WTC11 (cell line): ENCODE measurements at regions not wholly inside any gene's neighbourhood (a gene's known extent, or its start where the extent isn't known, plus 50 kb on each side); places are given as distances from the start of the nearest gene placed in this dataset.

Experiments
- ATAC-seq: fragments of 200-7000 bp; cut with Tn5 transposase; 2 replicates; pipeline ENCODE4 v1.10.0; 2021; ENCODE audit warnings: mild to moderate bottlenecking, moderate library complexity
- CTCF ChIA-PET: fragments of 300-600 bp; sonication (Branson Sonifier 250); formaldehyde crosslinking; loops from one replicate; lab custom pipeline; 2021; ENCODE audit warnings: antibody characterized with exemption; lab: Charles Lee
- POLR2A ChIA-PET: fragments of 350-600 bp; sonication (Branson Sonifier 250); formaldehyde crosslinking; loops from one replicate; lab custom pipeline; 2021; ENCODE audit warnings: antibody characterized with exemption; lab: Charles Lee
- DNase-seq: peaks from one replicate; pipeline ENCODE4 v3.0.0; 2021; ENCODE audit warnings: low spot score
- H3K27ac Mint-ChIP-seq: 2 replicates; pipeline ENCODE4 v1.8.0; 2021; ENCODE audit warnings: mixed read lengths
- H3K27me3 Mint-ChIP-seq: 2 replicates; pipeline ENCODE4 v1.8.0; 2021; ENCODE audit warnings: low read depth, mild to moderate bottlenecking, moderate library complexity, mixed read lengths
- H3K36me3 Mint-ChIP-seq: 2 replicates; pipeline ENCODE4 v1.8.0; 2021; ENCODE audit warnings: mixed read lengths
- H3K4me1 Mint-ChIP-seq: 2 replicates; pipeline ENCODE4 v1.8.0; 2022; ENCODE audit warnings: mixed read lengths
- H3K4me3 Mint-ChIP-seq: 2 replicates; pipeline ENCODE4 v1.8.0; 2021; ENCODE audit warnings: mild to moderate bottlenecking, moderate library complexity, mixed read lengths
- H3K9me3 Mint-ChIP-seq: 2 replicates; pipeline ENCODE4 v1.8.0; 2021; ENCODE audit warnings: mixed read lengths
- ATF3 ChIP-seq: sonication (generic); formaldehyde crosslinking; conservative IDR thresholded peaks from 2 replicates; pipeline ENCODE4 v1.8.1; 2022; ENCODE audit warnings: mild to moderate bottlenecking, missing genetic modification reagents
- CBFB ChIP-seq: sonication (generic); formaldehyde crosslinking; IDR thresholded peaks from 2 replicates; pipeline ENCODE4 v1.8.1; 2022; ENCODE audit warnings: mild to moderate bottlenecking, low read depth, missing genetic modification reagents
- CREB1 ChIP-seq: sonication (generic); formaldehyde crosslinking; IDR thresholded peaks from 2 replicates; pipeline ENCODE4 v1.8.0; 2023; ENCODE audit warnings: mild to moderate bottlenecking, missing genetic modification reagents
- E2F1 ChIP-seq: sonication (generic); formaldehyde crosslinking; IDR thresholded peaks from 2 replicates; pipeline ENCODE4 v1.8.0; 2022; ENCODE audit warnings: mild to moderate bottlenecking, missing genetic modification reagents
- E2F5 ChIP-seq: sonication (generic); formaldehyde crosslinking; IDR thresholded peaks from 2 replicates; pipeline ENCODE4 v1.8.1; 2022; ENCODE audit warnings: mild to moderate bottlenecking, moderate library complexity, missing genetic modification reagents
- ERG ChIP-seq: fragments of 250-450 bp; sonication (Bioruptor Pico); IDR thresholded peaks from 2 replicates; pipeline ENCODE4 v1.8.0; 2021; ENCODE audit warnings: mild to moderate bottlenecking
- ESRRA ChIP-seq: sonication (generic); formaldehyde crosslinking; IDR thresholded peaks from 2 replicates; pipeline ENCODE4 v1.8.1; 2022; ENCODE audit warnings: mild to moderate bottlenecking, missing genetic modification reagents, borderline replicate concordance
- FOXK1 ChIP-seq: sonication (generic); formaldehyde crosslinking; IDR thresholded peaks from 2 replicates; pipeline ENCODE4 v1.8.0; 2022; ENCODE audit warnings: mild to moderate bottlenecking, moderate library complexity, missing genetic modification reagents
- FOXP4 ChIP-seq: sonication (generic); formaldehyde crosslinking; IDR thresholded peaks from 2 replicates; pipeline ENCODE4 v1.8.0; 2022; ENCODE audit warnings: mild to moderate bottlenecking, missing genetic modification reagents
- GTF2I ChIP-seq: fragments of 250-450 bp; sonication (Bioruptor Pico); conservative IDR thresholded peaks from 2 replicates; pipeline ENCODE4 v1.4.0; 2021; ENCODE audit warnings: mild to moderate bottlenecking
- JAZF1 ChIP-seq: fragments of 250-450 bp; sonication (Bioruptor Pico); IDR thresholded peaks from 2 replicates; pipeline ENCODE4 v1.9.0; 2021; ENCODE audit warnings: moderate library complexity, mild to moderate bottlenecking, inconsistent platforms
- STAT6 ChIP-seq: sonication (generic); formaldehyde crosslinking; conservative IDR thresholded peaks from 2 replicates; pipeline ENCODE4 v1.8.1; 2023; ENCODE audit warnings: mild to moderate bottlenecking, low read depth, missing genetic modification reagents, moderate library complexity
- TCF7 ChIP-seq: sonication (generic); formaldehyde crosslinking; IDR thresholded peaks from 2 replicates; pipeline ENCODE4 v1.8.0; 2022; ENCODE audit warnings: mild to moderate bottlenecking, low read depth, missing genetic modification reagents, moderate library complexity
- USF1 ChIP-seq: sonication (generic); formaldehyde crosslinking; IDR thresholded peaks from 2 replicates; pipeline ENCODE4 v1.8.0; 2022; ENCODE audit warnings: mild to moderate bottlenecking, missing genetic modification reagents
- USF2 ChIP-seq: sonication (generic); formaldehyde crosslinking; IDR thresholded peaks from 2 replicates; pipeline ENCODE4 v1.8.1; 2023; ENCODE audit warnings: mild to moderate bottlenecking, missing genetic modification reagents, moderate library complexity
- ZNF416 ChIP-seq: fragments of 250-450 bp; sonication (Bioruptor Pico); IDR thresholded peaks from 2 replicates; pipeline ENCODE4 v1.9.0; 2021; ENCODE audit warnings: mild to moderate bottlenecking, inconsistent platforms
- ZNF425 ChIP-seq: fragments of 250-450 bp; sonication (Bioruptor Pico); conservative IDR thresholded peaks from 2 replicates; pipeline ENCODE4 v1.9.0; 2021; ENCODE audit warnings: mild to moderate bottlenecking

GRCh38 chr6:74606582-74607071, 599.2 kb downstream of the COL12A1 start (continued):
- TF ChIP-seq ZNF425 (CRISPR knock-in tag), result no peak

GRCh38 chr6:74605922-74606581, 599.8 kb downstream of the COL12A1 start:
- Mint-ChIP-seq H3K4me3 (no peak overlapping the region), H3K27me3 (no peaks in the 10 kb centered on the region), H3K4me1 (0 out of 2 replicates have a peak, but pooled peaks cover 7% of the 10 kb centered on the region), H3K27ac (no peak overlapping the region), H3K9me3 (no peaks in the 10 kb centered on the region), H3K36me3 (no peaks in the 10 kb centered on the region)
- ChIA-PET CTCF (no interaction called here), POLR2A (no interaction called here)
- DNase-seq, result no peak
- TF ChIP-seq E2F5 (no peak), TCF7 (CRISPR knock-in tag) (no peak)
- no peak for ATAC-seq

- H3K27ac Mint-ChIP-seq, result no peak overlapping the region
- no peak for TF ChIP-seq CREB1 (CRISPR knock-in tag)
- no peak for TF ChIP-seq STAT6 (CRISPR knock-in tag)
- TF ChIP-seq GTF2I, result no peak
- no peak for TF ChIP-seq USF2
- no peak for TF ChIP-seq ATF3
- no peak for TF ChIP-seq JAZF1 (CRISPR knock-in tag)
- TF ChIP-seq ZNF416 (CRISPR knock-in tag), result no peak
- TF ChIP-seq FOXK1 (CRISPR knock-in tag), result no peak
- TF ChIP-seq ERG (CRISPR knock-in tag), result no peak
- no peak for TF ChIP-seq USF1 (CRISPR knock-in tag)
- no peak for TF ChIP-seq ESRRA
- TF ChIP-seq CBFB, result no peak
- TF ChIP-seq FOXP4, result no peak
- no peak for TF ChIP-seq E2F1
These were observed 601.6 kb downstream of the COL12A1 start for GRCh38 chr6:74604279-74604678.

More at GRCh38 chr6:74604279-74604678, 601.6 kb downstream of the COL12A1 start:
- no peaks in the 10 kb centered on the region for H3K9me3 Mint-ChIP-seq
- ChIA-PET CTCF (no interaction called here), POLR2A (no interaction called here)
- H3K4me3 Mint-ChIP-seq, result no peak overlapping the region
- 0 out of 2 replicates have a peak, but pooled peaks cover 7% of the 10 kb centered on the region for H3K4me1 Mint-ChIP-seq
- ATAC-seq (no peak), DNase-seq (no peak)
- H3K36me3 Mint-ChIP-seq, result no peaks in the 10 kb centered on the region
- H3K27me3 Mint-ChIP-seq, result no peaks in the 10 kb centered on the region
